Hepatocyte (in vitro differentiated cells): ENCODE measurements at regions not wholly inside any gene's neighbourhood (a gene's known extent, or its start where the extent isn't known, plus 50 kb on each side); places are given as distances from the start of the nearest gene placed in this dataset.

Source experiments
- DNase-seq: peaks from one replicate; pipeline ENCODE4 v3.0.0-alpha.2; 2016; ENCODE audit warnings: low spot score
- H2AFZ ChIP-seq: fragments of 200-600 bp; sonication (generic); 2 replicates; pipeline ENCODE4 v1.6.0; 2016; ENCODE audit warnings: antibody characterized with exemption, mild to moderate bottlenecking
- H3K27ac ChIP-seq: fragments of 200-600 bp; sonication (generic); 2 replicates; pipeline ENCODE4 v1.5.1; 2016; ENCODE audit warnings: mild to moderate bottlenecking
- H3K27me3 ChIP-seq: fragments of 200-600 bp; sonication (generic); 2 replicates; pipeline ENCODE4 v1.6.1; 2016
- H3K36me3 ChIP-seq: fragments of 200-600 bp; sonication (generic); replicated peaks from 2 replicates; pipeline ENCODE4 v1.5.1; 2016; ENCODE audit warnings: low read depth; ENCODE audit not compliant: insufficient read depth
- H3K4me1 ChIP-seq: fragments of 200-600 bp; sonication (generic); 2 replicates; pipeline ENCODE4 v1.5.1; 2016; ENCODE audit warnings: mild to moderate bottlenecking, moderate library complexity; ENCODE audit not compliant: insufficient read depth
- H3K4me2 ChIP-seq: fragments of 200-600 bp; sonication (generic); 2 replicates; pipeline ENCODE4 v1.6.0; 2016
- H3K4me3 ChIP-seq: fragments of 200-600 bp; sonication (generic); 2 replicates; pipeline ENCODE4 v1.5.1; 2016; ENCODE audit warnings: mild to moderate bottlenecking
- H3K79me2 ChIP-seq: fragments of 200-600 bp; sonication (generic); 2 replicates; pipeline ENCODE4 v1.6.0; 2017; ENCODE audit warnings: mild to moderate bottlenecking
- H3K9me2 ChIP-seq: fragments of 200-600 bp; sonication (generic); replicated peaks from 2 replicates; pipeline ENCODE4 v1.6.0; 2017; ENCODE audit warnings: mild to moderate bottlenecking; ENCODE audit not compliant: insufficient read depth
- H3K9me3 ChIP-seq: fragments of 200-600 bp; sonication (generic); 2 replicates; pipeline ENCODE4 v1.5.1; 2016; ENCODE audit warnings: low read depth, mild to moderate bottlenecking
- H4K20me1 ChIP-seq: fragments of 200-600 bp; sonication (generic); 2 replicates; pipeline ENCODE4 v1.6.0; 2016; ENCODE audit warnings: mild to moderate bottlenecking; ENCODE audit not compliant: insufficient read depth, poor library complexity, severe bottlenecking
- EZH2 ChIP-seq: fragments of 200-600 bp; sonication (generic); IDR thresholded peaks from 2 replicates; pipeline ENCODE4 v1.6.1; 2016; ENCODE audit warnings: antibody characterized with exemption, mild to moderate bottlenecking, borderline replicate concordance
- EZH2phosphoT487 ChIP-seq: fragments of 200-600 bp; sonication (generic); IDR thresholded peaks from one replicate; pipeline ENCODE4 v1.6.1; 2018; ENCODE audit warnings: antibody characterized with exemption, mild to moderate bottlenecking, low read depth, moderate library complexity; ENCODE audit not compliant: unreplicated experiment, severe bottlenecking
- WGBS: methylation state at CpG from one replicate; pipeline ENCODE4 v1.1.6; 2016; ENCODE audit warnings: low lambda C conversion rate; ENCODE audit errors: missing lambda C conversion rate; 5-methylcytosine and 5-hydroxymethylcytosine counted together
- TF ChIP-seq, protein P1 (sequence below): fragments of 200-600 bp; sonication (generic); IDR thresholded peaks from 2 replicates; pipeline ENCODE4 v1.5.1; 2016; ENCODE audit warnings: antibody characterized with exemption, mild to moderate bottlenecking; ENCODE audit not compliant: poor library complexity

- Histone ChIP-seq H3K9me3 (no peaks in the 10 kb centered on the region), H3K27ac (no peak overlapping the region), H2AFZ (no peak overlapping the region), H3K79me2 (no peaks in the 10 kb centered on the region), H3K36me3 (no peaks in the 10 kb centered on the region), H3K4me3 (no peak overlapping the region), H3K4me1 (no peaks in the 10 kb centered on the region), H3K9me2 (no peaks in the 10 kb centered on the region), H3K27me3 (no peaks in the 10 kb centered on the region), H4K20me1 (no peaks in the 10 kb centered on the region), H3K4me2 (no peak overlapping the region)
- WGBS, result 86% methylated on average over 4 of the region's 4 CpGs
- DNase-seq, result no peak
- TF ChIP-seq EZH2phosphoT487, result no peak
- TF ChIP-seq EZH2, result no peak
- TF ChIP-seq, protein P1, sequence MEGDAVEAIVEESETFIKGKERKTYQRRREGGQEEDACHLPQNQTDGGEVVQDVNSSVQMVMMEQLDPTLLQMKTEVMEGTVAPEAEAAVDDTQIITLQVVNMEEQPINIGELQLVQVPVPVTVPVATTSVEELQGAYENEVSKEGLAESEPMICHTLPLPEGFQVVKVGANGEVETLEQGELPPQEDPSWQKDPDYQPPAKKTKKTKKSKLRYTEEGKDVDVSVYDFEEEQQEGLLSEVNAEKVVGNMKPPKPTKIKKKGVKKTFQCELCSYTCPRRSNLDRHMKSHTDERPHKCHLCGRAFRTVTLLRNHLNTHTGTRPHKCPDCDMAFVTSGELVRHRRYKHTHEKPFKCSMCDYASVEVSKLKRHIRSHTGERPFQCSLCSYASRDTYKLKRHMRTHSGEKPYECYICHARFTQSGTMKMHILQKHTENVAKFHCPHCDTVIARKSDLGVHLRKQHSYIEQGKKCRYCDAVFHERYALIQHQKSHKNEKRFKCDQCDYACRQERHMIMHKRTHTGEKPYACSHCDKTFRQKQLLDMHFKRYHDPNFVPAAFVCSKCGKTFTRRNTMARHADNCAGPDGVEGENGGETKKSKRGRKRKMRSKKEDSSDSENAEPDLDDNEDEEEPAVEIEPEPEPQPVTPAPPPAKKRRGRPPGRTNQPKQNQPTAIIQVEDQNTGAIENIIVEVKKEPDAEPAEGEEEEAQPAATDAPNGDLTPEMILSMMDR, result no peak
These were observed 369.2 kb upstream of the NOCT start for GRCh38 chr4:138646383-138646782.

DNA sequence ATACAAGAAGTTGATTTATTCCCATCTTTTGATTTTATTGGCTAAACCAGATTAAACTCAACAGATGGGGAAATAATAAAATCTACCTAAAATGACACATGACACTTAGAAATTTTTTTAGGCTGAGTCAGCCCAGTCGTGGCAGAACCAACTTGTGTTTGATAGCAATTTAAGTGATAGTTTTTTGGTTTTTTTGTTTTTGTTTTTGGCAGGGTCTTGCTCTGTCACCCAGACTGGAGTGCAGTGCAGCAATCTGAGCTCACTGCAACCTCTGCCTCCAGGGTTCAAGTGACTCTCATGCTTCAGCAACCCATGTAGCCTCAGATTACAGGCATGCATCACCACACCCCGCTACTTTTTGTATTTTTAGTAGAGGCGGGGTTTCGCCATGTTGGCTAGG, 370.3 kb upstream of the NOCT start:
- H3K27me3 ChIP-seq, result no peaks in the 10 kb centered on the region
- H2AFZ ChIP-seq, result no peak overlapping the region
- H3K9me3 ChIP-seq, result no peaks in the 10 kb centered on the region
- H3K4me2 ChIP-seq, result no peak overlapping the region
- H3K4me3 ChIP-seq, result no peak overlapping the region
- H3K36me3 ChIP-seq, result no peaks in the 10 kb centered on the region
- H4K20me1 ChIP-seq, result no peaks in the 10 kb centered on the region
- DNase-seq, result no peak
- no peaks in the 10 kb centered on the region for H3K79me2 ChIP-seq
- WGBS, result 78% methylated on average over 4 of the region's 4 CpGs
- H3K27ac ChIP-seq, result no peak overlapping the region
- no peak for TF ChIP-seq EZH2
- TF ChIP-seq, protein P1, result no peak
- TF ChIP-seq EZH2phosphoT487, result no peak
- no peaks in the 10 kb centered on the region for H3K4me1 ChIP-seq
- H3K9me2 ChIP-seq, result no peaks in the 10 kb centered on the region

DNA sequence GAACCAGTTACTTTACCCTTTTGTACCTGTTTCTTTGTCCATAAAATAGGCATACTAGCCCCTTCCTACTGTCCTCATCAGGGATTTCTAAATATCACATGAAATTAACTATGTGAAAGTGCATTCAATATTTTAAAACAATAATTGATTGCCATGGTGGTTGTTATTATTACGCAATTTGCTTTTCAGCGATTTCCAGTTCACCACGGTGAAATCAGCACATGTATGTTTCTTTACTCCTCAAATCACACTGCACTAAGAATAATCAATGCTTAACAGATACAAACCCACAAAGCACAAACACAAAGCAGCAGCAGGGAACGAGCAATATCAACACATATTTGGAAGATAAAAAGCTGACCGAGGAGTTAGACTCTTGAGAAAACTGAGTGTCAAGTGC, 371.3 kb upstream of the NOCT start:
- 73% methylated on average over 5 of the region's 5 CpGs for whole genome bisulfite sequencing
- Histone ChIP-seq H3K27me3 (no peaks in the 10 kb centered on the region), H4K20me1 (no peaks in the 10 kb centered on the region), H3K4me1 (no peaks in the 10 kb centered on the region), H2AFZ (no peak overlapping the region), H3K9me3 (no peaks in the 10 kb centered on the region), H3K4me2 (no peak overlapping the region), H3K4me3 (no peak overlapping the region), H3K9me2 (no peaks in the 10 kb centered on the region), H3K36me3 (no peaks in the 10 kb centered on the region), H3K27ac (no peak overlapping the region), H3K79me2 (no peaks in the 10 kb centered on the region)
- TF ChIP-seq, protein P1, result no peak
- TF ChIP-seq EZH2, result no peak
- TF ChIP-seq EZH2phosphoT487, result no peak
- no peak for DNase-seq

DNA sequence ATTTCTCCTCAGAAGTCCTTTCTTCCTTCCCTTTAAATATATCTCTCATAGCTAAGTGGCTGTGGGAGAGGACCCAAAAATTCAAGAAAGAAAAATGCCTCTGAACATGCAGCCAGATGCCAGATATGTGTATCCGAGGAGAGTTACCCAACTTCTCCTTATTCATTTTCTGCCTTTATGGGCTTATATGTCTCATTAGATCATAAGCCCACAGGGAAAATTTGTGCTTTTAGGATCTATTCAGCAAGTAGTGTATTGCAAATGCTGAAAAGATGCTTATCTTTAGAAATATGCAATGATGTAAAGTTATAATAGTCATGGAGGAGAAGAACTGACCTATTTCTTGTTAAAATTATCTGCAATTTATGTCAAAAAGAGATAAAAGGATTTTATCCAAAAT, 371.8 kb upstream of the NOCT start:
- Histone ChIP-seq H3K4me1 (no peaks in the 10 kb centered on the region), H3K36me3 (no peaks in the 10 kb centered on the region), H4K20me1 (no peaks in the 10 kb centered on the region), H2AFZ (no peak overlapping the region), H3K27me3 (no peaks in the 10 kb centered on the region), H3K27ac (no peak overlapping the region), H3K9me3 (no peaks in the 10 kb centered on the region), H3K79me2 (no peaks in the 10 kb centered on the region), H3K4me2 (no peak overlapping the region), H3K9me2 (no peaks in the 10 kb centered on the region), H3K4me3 (no peak overlapping the region)
- TF ChIP-seq EZH2phosphoT487 (no peak), EZH2 (no peak)
- TF ChIP-seq, protein P1, result no peak
- DNase-seq, result no peak
- 76% methylated on average over 1 of the region's 1 CpG for whole genome bisulfite sequencing
